HUDEP-2 (cell line): ENCODE measurements at regions not wholly inside any gene's neighbourhood (a gene's known extent, or its start where the extent isn't known, plus 50 kb on each side); places are given as distances from the start of the nearest gene placed in this dataset.
"Not testable (repeated sequence)": the region's sequence is repeated elsewhere in the genome, so short reads cannot be mapped to it uniquely, and the experiment has no call there.

Experiments used
- DNase-seq, 76 experiments: peaks; one replicate each; lab custom pipeline; 2025; ENCODE audit not compliant: unreplicated experiment in 76 of 76; lab: John Stamatoyannopoulos, UW

- no peak for DNase-seq
These were observed 1009.2 kb upstream of the FANCL start for GRCh38 chr2:59250307-59250677.

DNA sequence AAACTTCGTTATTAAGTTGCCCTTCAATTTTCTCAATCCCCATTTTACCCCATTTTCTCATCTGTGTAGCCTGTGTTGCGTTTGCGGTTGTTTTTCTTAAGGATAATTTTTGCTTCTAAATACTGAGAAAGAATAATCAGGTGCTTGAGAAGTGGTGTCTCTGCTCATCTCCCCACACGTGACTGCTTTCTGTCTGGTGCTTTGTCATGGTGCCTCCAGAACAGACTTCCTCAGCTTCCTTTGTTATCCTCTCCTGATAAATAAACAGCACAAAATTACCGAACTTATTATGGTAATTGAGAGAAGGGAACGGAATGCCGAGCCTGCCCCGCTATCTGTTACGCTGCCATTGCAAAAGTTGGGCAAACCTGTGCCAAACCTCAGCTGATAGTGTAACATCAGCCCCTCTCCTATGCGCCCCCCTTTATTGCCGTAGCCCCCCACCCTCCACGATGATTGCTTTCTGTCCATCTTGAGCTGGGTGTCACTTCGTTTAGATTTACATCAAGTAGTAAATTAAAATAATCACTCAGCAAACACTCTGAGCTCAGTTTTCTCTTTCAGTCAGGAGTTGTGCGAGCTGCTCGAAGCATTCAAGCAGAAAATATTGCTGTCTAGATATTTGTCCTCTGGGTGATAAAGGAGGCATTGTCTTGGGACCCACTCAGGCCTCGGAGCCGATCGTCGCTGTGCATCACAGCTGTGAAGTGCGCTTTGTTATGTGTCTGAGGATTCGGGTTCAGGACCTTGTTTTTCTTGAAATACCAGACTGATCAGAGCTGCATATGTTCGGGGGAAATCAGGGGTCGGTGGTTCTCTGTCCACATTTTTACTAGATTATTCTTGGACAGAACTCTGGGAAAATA lies 1008.5 kb upstream of the FANCL start:
- no peak for DNase-seq

GRCh38 chr2:59239146-59239545 lies 998.0 kb upstream of the FANCL start:
- no peak for DNase-seq

GRCh38 chr2:59237311-59237710 lies 996.2 kb upstream of the FANCL start:
- DNase-seq = no peak

DNA sequence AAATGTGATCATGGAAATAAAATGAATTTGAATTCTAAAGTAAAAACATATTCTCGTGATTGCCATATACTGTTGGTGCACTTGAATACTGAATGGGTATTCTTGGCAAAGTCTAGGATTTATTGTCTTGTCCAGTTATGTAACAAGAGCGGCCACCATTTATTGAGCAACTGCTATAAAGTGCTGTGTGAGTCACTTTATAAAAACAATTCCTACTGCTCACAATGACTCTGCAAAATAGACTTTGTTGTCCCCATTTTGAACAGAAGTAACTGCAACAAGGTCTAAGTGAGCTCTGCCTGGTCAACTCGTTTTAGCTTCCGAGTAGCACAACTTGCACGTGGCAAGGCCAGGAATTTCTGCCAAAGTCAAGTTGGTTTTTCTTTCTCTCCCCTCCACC lies 995.6 kb upstream of the FANCL start:
- DNase-seq = no peak

GRCh38 chr2:59233920-59234319 lies 992.8 kb upstream of the FANCL start:
- no peak for DNase-seq

DNA sequence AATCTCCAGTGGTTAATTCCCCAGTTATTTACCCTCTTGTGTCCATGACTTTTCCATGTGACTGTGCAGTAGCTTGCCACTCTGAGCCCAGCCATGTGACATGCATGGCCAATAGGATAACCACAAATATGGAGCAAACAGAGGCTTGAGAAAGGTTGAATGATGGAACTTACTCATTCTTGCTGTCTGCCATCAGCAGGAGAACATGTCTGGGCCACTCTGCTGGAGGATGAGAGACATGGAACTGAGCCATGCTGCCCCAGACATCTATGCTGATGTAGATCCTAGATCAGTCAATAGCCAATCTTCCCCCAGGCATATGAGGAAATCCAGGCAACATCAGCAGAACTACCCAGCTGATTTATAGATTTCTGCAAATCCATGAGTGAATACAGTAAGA lies 992.3 kb upstream of the FANCL start:
- DNase-seq = no peak

GRCh38 chr2:59232394-59233165 lies 991.5 kb upstream of the FANCL start:
- DNase-seq = no peak

DNA sequence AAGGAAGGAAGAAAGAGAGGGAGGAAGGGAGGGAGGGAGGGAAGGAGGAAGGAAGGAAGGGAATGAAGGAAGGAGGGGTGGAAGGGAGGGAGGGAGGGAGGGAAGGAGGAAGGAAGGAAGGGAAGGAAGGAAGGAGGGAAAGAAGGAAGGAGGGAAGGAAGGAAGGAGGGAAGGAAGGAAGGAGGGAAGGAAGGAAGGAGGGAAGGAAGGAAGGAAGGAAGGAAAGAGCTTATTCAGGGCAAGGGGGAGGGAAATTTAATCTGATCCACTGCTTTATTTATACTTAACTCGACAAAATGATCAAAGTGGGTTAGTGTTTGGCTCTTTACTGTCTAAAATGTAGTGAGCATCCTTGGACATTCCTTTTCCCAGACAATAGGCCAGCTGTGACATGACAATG lies 985.2 kb upstream of the FANCL start:
- not testable (repeated sequence) for DNase-seq

DNA sequence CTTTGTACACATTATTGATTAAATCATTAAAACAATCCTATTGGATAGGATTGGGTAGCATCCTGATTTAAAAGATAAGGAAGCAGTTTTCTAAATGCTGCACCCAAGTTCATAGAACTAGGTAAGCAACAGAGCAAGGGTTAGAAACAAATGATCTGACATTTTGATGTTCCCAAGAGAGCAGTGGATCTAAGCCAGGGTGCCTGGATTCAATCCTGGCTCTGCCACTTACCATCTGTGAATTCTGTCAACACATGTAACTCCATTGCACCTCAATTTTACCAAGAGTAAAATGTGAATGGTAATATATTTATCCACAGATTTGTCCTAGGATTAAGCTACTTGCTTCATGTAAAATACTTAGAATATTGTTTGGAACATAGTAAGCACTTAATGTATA lies 982.6 kb upstream of the FANCL start:
- DNase-seq = no peak

DNA sequence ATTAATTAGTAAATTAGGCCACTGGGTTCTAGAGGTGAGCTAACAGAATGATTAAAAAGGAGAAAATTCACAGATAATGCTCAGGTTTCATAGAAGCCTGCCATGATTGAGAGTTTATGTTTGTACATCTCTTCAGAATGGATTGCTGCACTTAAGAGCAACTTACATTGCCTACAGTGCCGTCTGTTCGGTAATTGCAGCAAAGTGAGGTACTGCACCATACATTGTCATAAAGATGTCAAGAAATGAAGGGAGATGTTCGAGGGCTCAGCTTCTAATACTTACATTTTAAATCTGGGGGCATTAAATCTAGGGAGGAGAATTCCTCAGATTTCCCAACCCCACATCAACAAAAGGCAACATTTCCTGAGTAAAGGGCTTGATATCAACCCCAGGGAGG lies 976.2 kb upstream of the FANCL start:
- DNase-seq = no peak

- DNase-seq = no peak
These were observed 965.2 kb upstream of the FANCL start for GRCh38 chr2:59206361-59206760.

GRCh38 chr2:59204040-59204439 lies 962.9 kb upstream of the FANCL start:
- DNase-seq = no peak

DNA sequence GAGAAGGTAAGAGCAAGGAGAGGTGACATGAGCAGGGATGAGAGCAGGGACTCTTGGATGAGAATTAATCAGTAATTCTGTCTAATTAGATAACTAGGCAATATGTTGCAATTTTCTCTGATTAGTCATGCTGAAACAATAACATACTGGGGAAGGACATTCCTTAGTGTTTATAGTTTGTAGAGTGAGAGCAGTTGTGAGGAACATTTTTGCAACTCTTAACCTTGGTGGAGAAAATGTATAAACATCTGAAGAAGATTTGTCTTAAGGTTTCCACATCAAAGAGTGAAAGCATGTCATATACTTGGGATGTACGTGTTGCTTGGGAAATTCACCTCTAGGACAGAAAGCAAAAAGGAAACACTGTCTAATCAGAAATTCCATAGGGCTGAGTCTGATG lies 955.4 kb upstream of the FANCL start:
- no peak for DNase-seq

GRCh38 chr2:59195851-59196250 lies 954.7 kb upstream of the FANCL start:
- DNase-seq = no peak

DNA sequence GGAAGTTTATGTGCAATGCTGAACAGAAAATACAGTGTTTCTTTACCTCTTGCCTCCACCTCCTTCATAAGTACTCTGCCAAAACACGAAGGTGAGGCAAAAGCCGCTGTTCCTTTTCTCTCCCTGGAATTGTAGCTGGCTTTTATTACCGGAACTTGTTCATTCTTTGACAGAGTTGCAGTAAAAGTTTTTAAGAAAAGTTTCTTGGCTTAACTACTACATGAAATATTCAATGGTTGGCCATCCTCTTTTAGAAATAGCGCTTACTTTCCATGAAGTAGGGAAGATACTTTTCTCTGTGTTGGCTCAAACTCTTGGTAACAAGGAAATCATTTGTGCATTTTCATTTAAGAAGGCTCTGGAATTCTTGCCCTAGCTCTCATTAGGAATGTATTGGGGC lies 950.7 kb upstream of the FANCL start:
- DNase-seq = no peak

DNA sequence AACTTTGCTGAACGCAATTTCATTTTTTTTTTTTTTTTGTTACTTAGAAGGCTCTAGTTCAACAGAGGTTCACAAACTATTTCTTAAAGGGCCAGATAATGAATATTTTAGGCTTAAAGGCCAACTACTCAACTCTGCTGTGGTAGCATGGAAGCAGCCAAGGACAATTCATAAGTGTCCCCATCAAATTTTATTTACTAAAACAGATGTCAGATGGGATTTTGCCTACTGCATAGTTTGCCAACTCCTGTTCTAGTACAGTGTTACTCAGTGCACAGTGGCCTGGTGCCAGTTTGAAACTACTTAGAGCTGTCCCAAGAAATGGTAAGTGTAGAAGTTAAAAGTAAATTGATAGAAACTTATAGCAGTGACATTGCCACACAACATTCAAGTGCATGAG lies 949.4 kb upstream of the FANCL start:
- no peak for DNase-seq

DNA sequence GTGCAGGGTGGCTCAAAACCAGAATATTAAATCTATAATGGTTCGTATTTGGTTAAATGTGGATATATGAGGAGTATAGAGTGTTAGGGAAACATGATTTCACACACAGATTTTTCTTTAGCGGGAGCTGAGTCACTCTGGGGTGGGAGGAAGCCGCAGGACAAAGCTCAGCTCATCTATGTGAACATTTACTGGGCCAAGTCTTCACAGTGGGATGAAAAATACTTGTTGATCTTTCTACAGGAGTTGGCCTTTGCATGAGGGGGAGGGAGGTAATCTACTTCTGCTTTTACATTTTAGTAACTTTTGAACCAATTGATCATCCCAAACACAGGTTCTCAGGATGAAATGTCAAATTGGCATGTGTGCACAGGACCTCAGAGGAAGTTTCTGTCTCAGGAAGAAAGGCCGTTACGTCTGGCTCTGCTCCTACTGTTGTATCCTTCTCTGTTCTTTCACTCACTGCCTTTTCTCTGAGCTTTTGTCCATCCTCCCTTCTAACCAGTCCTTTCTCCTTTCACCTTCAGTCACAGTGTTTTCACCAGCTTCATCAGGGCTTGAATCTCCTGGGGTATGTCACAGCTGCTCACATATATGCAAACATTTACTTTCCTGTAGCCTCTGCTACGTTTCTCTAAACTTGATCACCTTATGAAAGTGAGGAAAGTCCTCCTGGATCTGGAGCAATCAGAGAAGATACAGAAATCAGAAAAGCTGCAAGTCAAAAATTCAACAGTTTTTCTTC lies 943.3 kb upstream of the FANCL start:
- no peak for DNase-seq

GRCh38 chr2:59183070-59183469 lies 941.9 kb upstream of the FANCL start:
- DNase-seq = no peak

DNA sequence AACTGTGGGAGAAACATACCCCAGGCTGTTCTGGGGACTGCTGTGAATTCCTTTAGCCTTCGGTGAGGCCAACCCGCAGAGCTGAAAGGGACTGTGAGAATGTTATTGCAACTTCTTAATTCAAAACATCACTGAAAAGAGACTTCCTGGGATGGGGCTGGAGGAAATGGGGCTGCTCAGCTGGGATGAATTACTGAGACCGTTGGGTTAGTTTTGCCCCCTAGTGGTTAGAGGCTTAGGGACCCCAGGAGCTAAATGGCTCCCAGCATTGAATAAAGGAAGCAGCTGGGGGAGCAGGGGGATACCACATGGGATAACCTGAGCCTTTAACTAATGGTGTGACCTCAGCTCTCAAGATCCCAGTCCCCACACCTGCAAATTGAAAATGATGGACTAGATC lies 941.1 kb upstream of the FANCL start:
- DNase-seq = peak in 21 of 76 experiments; percentile 2 to 52 (median 20)

DNA sequence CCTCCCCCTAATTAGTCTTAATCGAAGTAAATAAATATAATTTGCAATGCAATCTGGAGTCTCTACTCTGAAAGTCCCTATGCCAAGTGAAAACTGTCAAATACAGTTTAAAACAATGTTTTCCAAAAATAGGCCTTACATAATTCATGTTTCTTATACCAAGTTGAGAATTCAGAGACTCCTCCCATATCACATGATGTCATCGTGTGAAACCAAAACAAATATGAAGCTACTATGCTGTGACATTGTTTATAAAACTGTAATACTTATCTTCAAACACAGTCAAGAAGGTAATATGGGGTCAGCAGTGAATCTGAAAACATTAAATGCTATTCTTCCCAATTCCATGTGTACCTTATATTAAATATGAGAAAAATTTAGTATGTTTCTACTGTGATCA lies 940.2 kb upstream of the FANCL start:
- no peak for DNase-seq
